Type B pancreatic cell (in vitro differentiated cells): ENCODE measurements at regions not wholly inside any gene's neighbourhood (a gene's known extent, or its start where the extent isn't known, plus 50 kb on each side); places are given as distances from the start of the nearest gene placed in this dataset.

Experiments used
- DNase-seq: peaks from one replicate; pipeline ENCODE4 v3.0.0; 2021; ENCODE audit warnings: mixed read lengths; ENCODE audit not compliant: unreplicated experiment; ENCODE audit errors: extremely low spot score
- H3K27ac Mint-ChIP-seq: 2 replicates; pipeline ENCODE4 v1.8.0; 2021; ENCODE audit warnings: mild to moderate bottlenecking, mixed read lengths
- H3K27me3 Mint-ChIP-seq: 2 replicates; pipeline ENCODE4 v1.8.0; 2021; ENCODE audit warnings: mixed read lengths
- H3K36me3 Mint-ChIP-seq: 2 replicates; pipeline ENCODE4 v1.8.0; 2021; ENCODE audit warnings: mixed read lengths
- H3K4me1 Mint-ChIP-seq: one replicate; pipeline ENCODE4 v1.8.0; 2021; ENCODE audit warnings: mixed read lengths; ENCODE audit not compliant: unreplicated experiment
- H3K4me3 Mint-ChIP-seq: 2 replicates; pipeline ENCODE4 v1.8.0; 2021; ENCODE audit warnings: mild to moderate bottlenecking, mixed read lengths
- H3K9me3 Mint-ChIP-seq: 2 replicates; pipeline ENCODE4 v1.8.0; 2021; ENCODE audit warnings: mixed read lengths
- CTCF ChIP-seq: fragments of 200-600 bp; sonication (generic); conservative IDR thresholded peaks from 2 replicates; pipeline ENCODE4 v1.5.0; 2021; ENCODE audit warnings: antibody characterized with exemption, mild to moderate bottlenecking

GRCh38 chr10:10855151-10855581 lies 162.5 kb upstream of the CELF2 start:
- Mint-ChIP-seq H3K27me3 (peaks cover 20% of the 10 kb centered on the region), H3K27ac (no peak overlapping the region)

GRCh38 chr10:10860455-10860976 lies 157.2 kb upstream of the CELF2 start:
- TF ChIP-seq CTCF = no peak
- no peak overlapping the region for H3K27ac Mint-ChIP-seq
- H3K4me3 Mint-ChIP-seq = no peak overlapping the region
- H3K9me3 Mint-ChIP-seq = no peaks in the 10 kb centered on the region
- DNase-seq = no peak
- H3K27me3 Mint-ChIP-seq = peaks cover 3% of the 10 kb centered on the region
- no peaks in the 10 kb centered on the region for H3K4me1 Mint-ChIP-seq
- no peaks in the 10 kb centered on the region for H3K36me3 Mint-ChIP-seq

More at GRCh38 chr10:10855151-10855581, 162.5 kb upstream of the CELF2 start:
- H3K4me1 Mint-ChIP-seq = no peaks in the 10 kb centered on the region
- DNase-seq = no peak
- no peaks in the 10 kb centered on the region for H3K9me3 Mint-ChIP-seq
- TF ChIP-seq CTCF = no peak
- H3K36me3 Mint-ChIP-seq = no peaks in the 10 kb centered on the region
- no peak overlapping the region for H3K4me3 Mint-ChIP-seq

GRCh38 chr10:10865303-10865702 lies 152.4 kb upstream of the CELF2 start:
- no peak overlapping the region for H3K27ac Mint-ChIP-seq
- H3K27me3 Mint-ChIP-seq = peaks cover 4% of the 10 kb centered on the region
- no peaks in the 10 kb centered on the region for H3K4me1 Mint-ChIP-seq
- no peaks in the 10 kb centered on the region for H3K36me3 Mint-ChIP-seq
- no peak for TF ChIP-seq CTCF
- no peak for DNase-seq
- no peak overlapping the region for H3K4me3 Mint-ChIP-seq
- H3K9me3 Mint-ChIP-seq = no peaks in the 10 kb centered on the region

GRCh38 chr10:10865913-10866312 lies 151.8 kb upstream of the CELF2 start:
- no peaks in the 10 kb centered on the region for H3K36me3 Mint-ChIP-seq
- H3K27ac Mint-ChIP-seq = no peak overlapping the region
- peaks cover 3% of the 10 kb centered on the region for H3K4me1 Mint-ChIP-seq
- H3K9me3 Mint-ChIP-seq = no peaks in the 10 kb centered on the region
- H3K27me3 Mint-ChIP-seq = peaks cover 9% of the 10 kb centered on the region
- H3K4me3 Mint-ChIP-seq = no peak overlapping the region
- no peak for DNase-seq
- no peak for TF ChIP-seq CTCF

GRCh38 chr10:10869592-10869991 lies 148.1 kb upstream of the CELF2 start:
- Mint-ChIP-seq H3K27me3 (peaks cover 27% of the 10 kb centered on the region), H3K4me3 (no peak overlapping the region), H3K4me1 (peaks cover 9% of the 10 kb centered on the region), H3K36me3 (no peaks in the 10 kb centered on the region), H3K27ac (no peak overlapping the region), H3K9me3 (no peaks in the 10 kb centered on the region)
- no peak for DNase-seq
- no peak for TF ChIP-seq CTCF
